Lung (tissue), 11 donors: ENCODE measurements at regions not wholly inside any gene's neighbourhood (a gene's known extent, or its start where the extent isn't known, plus 50 kb on each side); places are given as distances from the start of the nearest gene placed in this dataset.

Experiments
- ATAC-seq: fragments of 200-7000 bp; cut with Tn5 transposase; one replicate; pipeline ENCODE4 v1.9.1; 2020; ENCODE audit warnings: moderate number of reproducible peaks; ENCODE audit not compliant: insufficient read depth, low FRiP score
- DNase-seq, 3 donors: peaks; one replicate each; pipeline ENCODE4 v3.0.0-alpha.2; 2013 to 2017
- H3K27ac ChIP-seq, 2 donors: one replicate each; pipeline ENCODE4 v1.5.1; 2013; ENCODE audit warnings: mild to moderate bottlenecking in 2 of 2, moderate library complexity in 2 of 2, control low read depth in 1 of 2, inconsistent platforms in 1 of 2, low read depth in 1 of 2, low read length in 1 of 2
- H3K27me3 ChIP-seq, 3 donors: one replicate each; pipeline ENCODE4 v1.5.1; 2013; ENCODE audit warnings: low read length in 2 of 3; ENCODE audit not compliant: control insufficient read depth in 3 of 3, insufficient read depth in 3 of 3
- H3K36me3 ChIP-seq, 4 donors: one replicate each; pipeline ENCODE4 v1.5.1; 2013; ENCODE audit warnings: low read length in 4 of 4, mild to moderate bottlenecking in 1 of 4, moderate library complexity in 1 of 4; ENCODE audit not compliant: control insufficient read depth in 4 of 4, insufficient read depth in 4 of 4
- H3K4me1 ChIP-seq, 5 donors: one replicate each; pipeline ENCODE4 v1.5.1; 2013; ENCODE audit warnings: low read length in 5 of 5, mild to moderate bottlenecking in 2 of 5, moderate library complexity in 1 of 5; ENCODE audit not compliant: control insufficient read depth in 5 of 5, insufficient read depth in 5 of 5
- H3K4me3 ChIP-seq: one replicate; pipeline ENCODE4 v1.5.1; 2013; ENCODE audit warnings: mild to moderate bottlenecking, control low read depth, moderate library complexity
- H3K9ac ChIP-seq, 2 donors: one replicate each; pipeline ENCODE4 v1.5.1; 2013; ENCODE audit warnings: low read length in 2 of 2, control low read depth in 1 of 2; ENCODE audit not compliant: insufficient read depth in 1 of 2
- H3K9me3 ChIP-seq, 4 donors: one replicate each; pipeline ENCODE4 v1.5.1; 2013; ENCODE audit warnings: low read length in 3 of 4, mild to moderate bottlenecking in 1 of 4, moderate library complexity in 1 of 4; ENCODE audit not compliant: control insufficient read depth in 4 of 4, insufficient read depth in 3 of 4
- CTCF ChIP-seq: IDR thresholded peaks from 2 replicates; pipeline ENCODE4 v1.5.1; 2012; ENCODE audit warnings: mild to moderate bottlenecking; ENCODE audit errors: control extremely low read depth, extremely low read depth
- WGBS, 2 donors: extraction: QIAGEN DNeasy Blood & Tissue Kit; methylation state at CpG; one replicate each; pipeline ENCODE4 v1.1.7; 2013; 5-methylcytosine and 5-hydroxymethylcytosine counted together
- donor health status: control.
- donor health status: control.
- donor health status: Bipolar disorder and iron deficiency.
- donor health status: healthy.
- donor health status: DM: yes; HTN: yes; CAD: no.

DNA sequence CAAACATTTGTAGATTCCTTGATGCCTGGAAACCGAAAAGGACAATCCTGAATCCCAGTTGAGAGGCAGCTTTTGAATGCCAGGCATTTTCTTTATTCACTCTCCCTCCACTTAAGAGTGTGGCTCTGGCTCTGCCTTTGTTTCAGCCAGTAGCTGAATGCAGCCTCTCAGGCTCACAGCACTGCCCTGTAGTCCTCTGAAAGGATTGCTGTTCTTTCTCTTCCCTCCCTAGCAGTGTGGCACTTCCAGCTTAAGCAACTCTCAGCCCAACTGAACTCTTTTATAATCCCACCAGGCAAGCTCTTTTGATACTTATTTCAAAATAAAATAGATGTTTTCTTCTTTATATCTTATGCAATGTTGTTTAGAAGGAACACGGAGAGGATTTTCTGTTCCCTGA is 415.6 kb downstream of the GJA1 start:
- no peaks in the 10 kb centered on the region for H3K27me3 ChIP-seq
- TF ChIP-seq CTCF = no peak
- 65 to 67% methylated on average over 2 of the region's 2 CpGs for WGBS, 2 donors
- no peaks in the 10 kb centered on the region for H3K36me3 ChIP-seq
- peaks cover 0 to 1% (median 0%) of the 10 kb centered on the region in 5 donors for H3K4me1 ChIP-seq
- no peak overlapping the region for H3K27ac ChIP-seq
- H3K4me3 ChIP-seq = no peak overlapping the region
- no peak overlapping the region for H3K9ac ChIP-seq
- no peak for ATAC-seq
- no peaks in the 10 kb centered on the region for H3K9me3 ChIP-seq
- DNase-seq = peak; percentile 17 to 45 (median 24)

- Histone ChIP-seq H3K27ac (no peak overlapping the region), H3K9ac (no peak overlapping the region), H3K36me3 (no peaks in the 10 kb centered on the region), H3K4me1 (no peaks in the 10 kb centered on the region), H3K9me3 (no peaks in the 10 kb centered on the region), H3K27me3 (no peaks in the 10 kb centered on the region), H3K4me3 (no peak overlapping the region)
- no peak for TF ChIP-seq CTCF
- no peak for DNase-seq
- 87 to 90% methylated on average over 4 of the region's 4 CpGs for WGBS, 2 donors
- no peak for ATAC-seq
Measured at GRCh38 chr6:121853686-121854085, 418.2 kb downstream of the GJA1 start.

GRCh38 chr6:121855521-121855920 is 420.1 kb downstream of the GJA1 start:
- H3K27ac ChIP-seq = no peak overlapping the region
- no peak overlapping the region for H3K4me3 ChIP-seq
- WGBS, 2 donors = 78 to 92% methylated on average over 4 of the region's 4 CpGs
- ATAC-seq (no peak), DNase-seq (peak in 2 of 3 donors; percentile 49 to 62)
- H3K9me3 ChIP-seq = no peaks in the 10 kb centered on the region
- TF ChIP-seq CTCF = no peak
- no peaks in the 10 kb centered on the region for H3K4me1 ChIP-seq
- no peaks in the 10 kb centered on the region for H3K36me3 ChIP-seq
- H3K9ac ChIP-seq = no peak overlapping the region
- H3K27me3 ChIP-seq = no peaks in the 10 kb centered on the region

DNA sequence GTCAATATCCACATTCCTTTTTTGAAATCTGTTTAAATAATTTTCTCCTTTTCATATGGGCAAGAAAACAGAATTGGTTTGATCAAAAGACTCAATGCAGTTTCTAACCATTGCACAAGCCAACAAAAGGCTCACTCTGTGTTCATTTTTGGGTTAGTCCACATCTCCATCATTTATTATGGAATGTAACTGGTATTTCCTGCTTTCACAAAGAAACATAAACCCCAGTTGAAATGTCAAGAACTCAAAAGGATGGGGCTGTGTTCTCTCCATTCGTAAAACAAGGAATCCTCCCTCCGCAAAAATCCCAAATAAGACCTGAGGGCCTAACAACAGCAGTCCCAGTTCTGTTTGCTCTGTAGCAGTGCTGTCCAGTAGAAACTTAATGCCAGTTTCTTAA is 420.9 kb downstream of the GJA1 start:
- no peaks in the 10 kb centered on the region for H3K27me3 ChIP-seq

More for the DNA sequence above, 420.9 kb downstream of the GJA1 start:
- WGBS, 2 donors = 74 to 78% methylated on average over 2 of the region's 2 CpGs
- no peaks in the 10 kb centered on the region for H3K9me3 ChIP-seq
- DNase-seq (peak in 1 of 3 donors; percentile 14), ATAC-seq (no peak)
- H3K27ac ChIP-seq = no peak overlapping the region
- TF ChIP-seq CTCF = no peak
- H3K36me3 ChIP-seq = no peaks in the 10 kb centered on the region
- H3K4me1 ChIP-seq = no peaks in the 10 kb centered on the region
- no peak overlapping the region for H3K9ac ChIP-seq
- no peak overlapping the region for H3K4me3 ChIP-seq
